NCI-H524 treated with DMSO at 0.1 percent for 48 hours (cell line): ENCODE measurements at regions not wholly inside any gene's neighbourhood (a gene's known extent, or its start where the extent isn't known, plus 50 kb on each side); places are given as distances from the start of the nearest gene placed in this dataset.

ENCODE experiments used
- DNase-seq: peaks from one replicate; lab custom pipeline; 2025; lab: John Stamatoyannopoulos, UW

DNA sequence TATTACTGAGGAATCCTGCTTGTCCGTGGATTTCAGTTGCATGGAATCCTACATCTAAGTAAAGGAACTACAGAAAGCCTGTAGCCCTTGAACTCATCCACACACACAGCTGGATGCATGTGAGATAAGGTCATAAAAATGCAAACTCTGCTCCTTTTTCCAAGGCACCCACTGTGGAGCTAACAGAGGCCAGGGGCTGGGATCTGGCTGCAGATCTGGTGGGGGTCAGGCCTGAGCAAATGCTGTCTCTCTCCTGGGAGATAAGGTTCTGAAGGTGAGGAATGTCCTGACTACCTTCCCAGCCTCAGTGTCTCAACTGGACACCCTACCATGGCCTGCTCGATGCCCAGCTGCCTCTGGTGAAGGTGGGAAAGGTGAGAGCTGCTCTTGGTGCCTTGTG lies 321.5 kb downstream of the LRFN2 start:
- DNase-seq: no peak

DNA sequence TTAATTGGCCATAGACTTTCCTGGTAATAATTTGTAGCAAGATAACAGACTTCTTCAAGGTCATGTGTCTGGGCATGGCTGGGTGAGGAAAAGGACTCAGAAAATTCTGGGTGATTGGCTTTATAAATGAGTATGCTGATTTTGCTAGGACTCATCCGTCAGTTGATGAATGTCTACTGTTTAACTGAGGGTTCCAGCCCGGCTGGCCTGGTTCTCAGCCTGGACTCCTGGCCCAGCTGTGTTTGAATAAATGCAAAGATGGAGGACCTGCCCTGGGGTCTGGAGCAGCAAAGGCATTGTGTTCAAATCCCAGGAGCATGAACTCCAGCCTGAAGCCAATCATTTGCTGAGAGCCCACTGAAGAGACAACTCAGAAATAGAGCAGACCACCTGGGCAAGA lies 323.2 kb downstream of the LRFN2 start:
- DNase-seq: no peak

DNA sequence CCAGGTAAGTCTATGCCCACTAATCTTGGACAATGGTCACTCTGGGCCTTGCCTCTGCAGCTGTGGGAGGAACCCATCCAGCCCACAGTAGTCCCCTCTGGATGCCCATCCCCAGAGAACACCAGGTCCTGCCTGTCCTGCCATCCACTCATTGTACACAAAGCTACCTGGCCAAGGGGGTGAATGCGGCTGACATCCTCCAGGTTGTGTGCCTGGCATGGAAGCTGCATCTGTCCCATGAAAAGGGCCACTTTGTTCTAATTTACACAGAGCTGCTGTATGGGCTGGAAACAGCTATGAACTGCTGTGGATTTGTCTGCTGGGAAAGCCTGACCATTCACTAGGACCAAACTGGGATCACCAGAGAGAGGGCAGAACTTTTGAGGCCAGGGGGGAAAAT lies 324.8 kb downstream of the LRFN2 start:
- no peak for DNase-seq

DNA sequence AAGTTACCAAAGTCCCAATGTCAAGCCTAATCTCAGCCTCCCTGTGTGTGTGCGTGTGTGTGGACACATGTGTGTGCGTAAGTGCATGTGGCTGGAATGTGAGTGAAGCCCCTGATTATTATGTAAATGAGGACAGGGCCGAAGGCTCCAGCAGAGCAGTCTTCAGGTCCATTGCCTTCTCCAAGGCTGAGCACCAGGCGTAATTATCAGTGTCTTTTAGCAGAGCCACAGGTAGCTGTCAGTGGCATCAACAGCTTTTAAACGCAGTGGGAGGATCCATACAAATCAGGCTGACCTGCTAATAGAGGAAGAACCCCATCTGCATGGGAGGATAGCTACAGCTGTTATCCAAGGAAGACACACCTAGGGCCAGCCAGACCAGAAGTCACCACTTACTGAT lies 324.3 kb upstream of the MOCS1 start:
- no peak for DNase-seq

DNA sequence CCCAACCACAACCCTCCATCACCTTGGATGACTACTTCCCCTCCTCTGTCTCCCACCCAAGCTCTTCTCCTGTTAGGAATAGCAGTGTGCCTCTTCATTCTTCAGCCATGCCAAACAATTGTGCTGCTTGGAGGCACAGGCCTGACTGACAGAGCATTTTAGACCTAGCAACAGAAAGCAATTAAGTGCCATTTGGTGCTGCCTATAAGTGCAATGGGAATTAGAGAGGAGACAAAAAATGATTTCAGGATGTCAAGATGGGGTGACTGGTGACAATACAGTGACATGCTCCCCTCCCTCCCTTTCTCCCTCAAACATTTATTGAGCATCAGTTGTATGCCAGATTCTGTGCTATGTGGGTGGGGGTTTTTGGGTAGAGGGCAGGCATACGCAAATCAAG lies 322.6 kb upstream of the MOCS1 start:
- DNase-seq: no peak

DNA sequence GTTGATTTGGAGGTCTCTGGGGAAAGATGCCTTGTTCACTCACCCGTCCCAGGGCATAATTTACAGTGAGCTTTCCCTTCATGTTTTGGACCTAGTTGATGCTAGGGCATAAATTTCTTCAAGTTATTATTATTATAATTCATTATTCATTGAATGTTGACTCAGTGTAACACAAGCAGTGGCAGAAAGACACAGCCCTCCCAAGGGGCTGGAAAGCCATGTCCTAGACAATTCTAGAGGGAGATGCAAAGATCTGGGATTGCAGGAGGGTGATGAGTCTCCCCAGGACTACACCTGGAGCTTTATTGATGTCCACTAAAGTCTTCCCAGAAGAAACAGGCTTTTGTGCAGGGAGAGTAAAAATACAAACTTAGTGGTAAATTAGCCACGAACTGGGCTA lies 322.0 kb upstream of the MOCS1 start:
- DNase-seq: no peak

DNA sequence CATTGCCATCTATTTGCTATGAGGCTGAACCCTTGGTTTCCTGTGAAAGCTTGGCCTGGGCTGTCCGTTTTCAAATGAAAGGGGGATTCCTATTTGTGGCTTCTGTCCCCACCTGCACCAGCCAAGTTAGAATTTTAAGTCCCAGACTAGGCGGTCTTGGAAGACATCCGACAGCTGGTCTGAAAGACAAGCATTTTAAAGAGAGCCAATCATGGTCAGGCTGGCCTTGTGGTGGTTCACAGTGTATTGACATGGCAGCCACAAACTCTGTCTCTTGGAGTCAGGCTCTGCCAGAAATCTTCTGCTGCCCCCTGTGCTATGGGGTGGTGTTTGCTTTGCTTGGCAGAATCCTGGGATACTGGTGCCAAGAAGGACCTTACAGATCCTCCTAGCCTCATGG lies 319.2 kb upstream of the MOCS1 start:
- no peak for DNase-seq

DNA sequence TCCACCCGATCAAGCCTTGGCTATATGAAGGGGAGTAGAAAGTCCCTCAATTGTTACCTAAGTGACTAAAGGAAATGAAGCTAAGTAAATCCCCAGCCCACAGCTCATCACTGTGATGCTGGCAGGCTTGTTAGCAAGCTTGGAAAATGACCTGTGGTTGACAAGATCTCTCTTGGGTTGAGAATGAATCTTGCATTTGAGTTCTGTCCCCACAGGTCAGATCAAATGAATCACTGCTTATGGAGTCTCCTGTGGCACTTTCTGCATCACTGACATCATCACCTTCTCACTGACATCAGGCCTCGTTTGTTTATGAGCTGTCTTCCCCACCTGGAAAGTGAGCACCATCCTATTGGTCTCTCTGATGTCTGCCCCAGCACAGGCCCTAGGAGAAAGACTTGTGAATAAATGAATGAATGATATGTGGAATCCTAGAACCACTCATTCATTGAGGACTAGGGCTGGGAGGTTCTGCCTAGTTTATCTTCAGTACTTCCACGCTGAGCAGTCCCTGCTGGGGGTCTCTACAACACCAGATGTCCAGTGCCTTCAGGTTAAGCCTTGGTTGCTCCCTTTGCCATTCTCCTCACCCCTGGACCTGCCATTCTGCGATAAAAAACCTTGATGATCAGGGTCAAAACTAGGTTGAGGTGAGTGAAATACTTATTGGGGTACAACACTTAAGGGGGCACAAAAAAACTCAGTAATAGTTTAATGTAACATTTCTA lies 318.4 kb upstream of the MOCS1 start:
- no peak for DNase-seq

DNA sequence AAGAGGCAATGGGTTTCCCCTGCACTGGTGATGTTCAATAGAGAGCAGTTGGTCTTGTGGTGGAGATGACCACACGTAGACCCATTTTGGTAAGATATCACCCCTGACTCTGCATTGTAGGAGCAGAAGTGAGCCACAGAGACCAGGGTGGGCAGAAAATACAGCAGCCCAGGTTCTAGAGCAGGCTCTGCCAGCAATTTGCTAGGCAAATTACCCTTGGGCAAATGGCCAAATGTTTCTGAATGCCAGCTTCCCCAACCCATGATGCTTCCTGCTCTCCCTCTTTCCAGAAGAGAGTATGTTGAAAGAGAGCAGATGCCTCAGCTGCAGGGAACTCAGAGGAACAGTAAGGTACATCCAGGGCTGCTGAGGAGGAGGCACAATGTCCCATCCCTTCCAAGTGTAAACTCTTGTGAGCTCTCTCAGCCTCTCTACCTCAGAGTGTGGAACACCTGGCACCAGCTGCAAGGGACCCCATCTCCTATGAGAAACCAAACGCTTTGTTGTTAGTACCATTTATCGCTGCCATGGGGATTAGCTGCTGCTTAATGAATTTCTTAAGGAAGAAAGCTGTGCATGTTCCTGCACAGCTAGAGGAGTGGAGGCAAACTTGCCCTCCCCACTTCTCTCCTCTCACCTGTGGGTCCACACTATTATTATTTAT lies 317.5 kb upstream of the MOCS1 start:
- DNase-seq: peak; percentile 4

DNA sequence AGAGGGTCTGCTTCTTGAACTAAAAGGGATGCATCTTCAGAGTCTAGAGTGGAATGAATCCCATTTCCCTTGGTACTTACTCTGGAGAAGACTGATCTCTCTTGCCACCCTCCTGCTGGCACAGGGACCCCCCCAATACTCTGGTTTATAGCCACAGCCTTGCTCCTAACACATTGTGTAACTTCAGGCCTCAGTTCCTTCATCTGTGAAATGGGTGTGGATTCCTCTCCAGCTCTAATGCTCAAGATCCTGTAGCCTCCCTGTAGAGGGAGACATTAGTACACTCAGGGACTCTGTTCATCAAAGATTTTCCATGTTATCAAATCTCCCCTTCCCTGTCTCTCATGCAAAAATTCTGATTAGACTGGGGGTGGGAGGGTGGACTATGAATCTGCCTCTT lies 315.7 kb upstream of the MOCS1 start:
- DNase-seq: no peak

DNA sequence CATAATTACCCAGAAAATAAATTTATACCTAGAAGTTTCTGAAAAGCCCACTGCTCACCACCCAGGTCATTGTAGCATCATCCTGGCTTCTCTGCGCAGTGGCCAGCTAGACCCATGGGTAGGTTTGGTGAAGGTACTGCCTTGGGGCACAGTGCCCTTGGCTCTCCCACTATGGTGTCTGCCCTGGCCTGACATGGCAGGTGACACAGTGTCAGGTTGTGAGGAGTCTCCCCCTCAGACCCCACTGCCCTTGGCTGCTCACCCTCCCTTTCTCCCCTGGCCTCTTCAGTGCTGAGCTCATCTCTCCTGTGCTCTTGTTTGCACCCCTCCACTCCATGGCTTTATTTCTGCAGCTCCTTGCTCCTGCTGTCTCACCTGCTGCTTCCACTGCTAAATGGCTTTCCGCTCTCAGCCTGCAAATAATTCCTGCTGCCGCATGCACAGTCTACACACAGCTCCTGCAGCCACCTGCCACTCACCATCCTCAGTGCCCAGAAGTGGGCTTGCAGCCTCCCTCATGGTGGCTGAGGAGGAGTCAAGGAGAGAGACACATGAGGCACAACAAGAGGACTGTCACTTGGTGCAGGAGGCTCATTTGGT lies 313.4 kb upstream of the MOCS1 start:
- DNase-seq: no peak

DNA sequence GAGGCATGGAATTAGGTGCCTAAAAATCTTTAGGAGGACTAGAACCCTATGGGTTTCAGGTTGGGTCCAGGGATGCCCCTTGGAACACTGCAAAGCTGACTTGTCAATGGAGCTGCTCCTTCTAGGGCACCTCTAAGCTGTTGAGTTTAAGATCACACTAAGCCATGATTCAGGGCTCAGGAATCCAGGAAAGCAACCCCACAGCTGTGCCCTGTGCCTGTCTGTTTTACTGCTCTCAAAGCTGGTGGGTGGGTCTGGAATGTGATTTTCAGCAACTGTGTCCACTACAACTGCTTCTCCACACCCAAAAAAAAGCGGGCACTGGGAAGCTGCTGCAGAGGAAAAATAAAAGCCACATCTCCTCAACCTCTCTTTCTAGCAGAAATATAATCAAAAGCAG lies 310.4 kb upstream of the MOCS1 start:
- DNase-seq: no peak

DNA sequence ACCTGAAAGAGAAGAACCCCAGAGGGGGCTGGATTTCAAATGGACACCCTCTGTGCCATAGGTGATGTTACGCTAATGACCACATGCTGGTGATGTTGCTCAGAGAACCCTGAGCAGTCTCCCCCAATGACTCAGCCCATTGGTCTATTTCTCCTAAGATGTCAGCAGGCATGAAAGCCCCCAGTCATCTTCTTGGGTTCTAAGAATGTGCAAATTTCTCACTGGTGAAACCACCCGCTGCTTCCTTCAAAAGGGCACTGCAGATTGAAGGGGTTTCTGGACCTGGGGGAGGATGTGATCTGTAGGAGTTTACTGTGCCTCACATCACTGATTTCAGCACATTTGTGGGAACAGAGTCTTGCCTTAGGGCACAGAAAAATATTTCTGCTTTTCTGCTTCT lies 298.4 kb upstream of the MOCS1 start:
- no peak for DNase-seq

DNA sequence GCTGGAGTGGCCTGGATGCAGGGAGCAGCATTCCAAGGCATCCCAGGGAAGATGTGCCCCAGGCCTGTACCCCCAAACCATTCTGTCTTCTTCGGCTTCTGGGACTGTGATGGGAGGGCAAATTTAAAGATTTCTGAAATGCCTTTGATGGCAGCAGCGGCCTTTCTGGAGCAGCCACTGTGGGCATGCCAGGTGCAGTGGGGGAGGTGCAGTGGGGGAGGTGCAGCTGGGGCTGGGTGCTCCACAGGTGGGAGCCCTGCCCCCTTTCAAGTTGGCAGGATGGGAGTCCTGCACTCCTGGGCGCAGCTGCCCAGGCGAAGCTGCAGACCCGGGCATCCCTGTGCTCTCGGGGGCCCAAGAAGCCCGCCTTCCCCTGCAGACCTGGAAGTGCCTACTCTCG lies 293.5 kb upstream of the MOCS1 start:
- DNase-seq: no peak

DNA sequence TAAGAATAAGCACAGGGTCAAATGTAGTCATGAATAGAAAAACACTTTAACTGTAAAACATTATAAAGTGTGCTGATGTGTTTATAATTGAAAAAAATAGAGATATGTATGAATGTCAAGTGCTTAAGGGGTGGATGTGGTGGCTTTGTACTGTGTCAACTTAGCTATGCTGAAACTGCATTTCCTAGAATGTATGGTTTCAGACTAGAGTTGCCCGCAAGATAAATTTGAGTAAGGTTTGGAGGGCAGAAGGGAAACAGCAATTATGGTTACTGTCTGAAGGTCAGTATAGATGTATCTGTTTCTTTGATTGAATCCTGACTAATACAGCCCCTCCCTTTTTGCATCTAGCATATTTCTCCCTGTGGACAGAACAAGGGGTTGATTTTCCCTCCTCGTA lies 288.1 kb upstream of the MOCS1 start:
- no peak for DNase-seq

DNA sequence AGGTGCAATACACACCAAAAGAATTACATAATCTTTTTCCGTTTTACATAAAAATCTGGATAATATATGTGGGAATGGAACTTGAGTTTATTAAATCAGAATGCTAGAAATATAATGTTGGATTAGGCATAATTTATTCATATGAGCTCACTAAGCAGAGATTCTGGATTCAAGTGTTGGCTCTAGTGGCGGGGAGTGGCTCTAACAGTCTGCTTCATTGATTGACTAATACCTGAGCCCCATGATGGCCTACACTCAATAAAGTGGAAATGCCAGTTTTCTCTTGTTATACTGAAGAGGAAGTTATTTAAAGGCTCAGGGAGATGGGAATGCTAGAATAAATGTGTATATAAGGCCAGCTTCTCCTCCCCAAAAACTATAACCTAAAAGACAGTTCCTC lies 285.5 kb upstream of the MOCS1 start:
- no peak for DNase-seq

DNA sequence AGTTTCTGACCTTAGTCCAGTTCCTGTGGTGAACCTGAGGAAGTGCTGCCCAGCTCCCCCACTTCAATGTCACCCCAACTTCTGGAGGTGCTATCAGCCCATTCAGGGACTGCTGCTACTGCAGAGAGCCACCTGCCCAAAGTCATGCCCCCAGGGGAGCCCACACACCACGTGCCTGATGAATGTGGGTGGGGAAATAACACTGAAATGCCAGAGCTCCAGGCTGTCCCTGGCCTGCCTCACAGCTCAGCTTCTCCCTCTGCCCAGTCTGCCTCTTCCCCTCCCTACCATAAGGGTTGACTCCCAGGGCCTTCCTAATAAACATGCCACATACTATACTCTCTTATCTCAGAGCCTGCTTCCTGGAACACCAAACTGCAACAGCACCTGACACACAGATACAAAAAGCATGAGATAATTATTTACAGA lies 276.4 kb upstream of the MOCS1 start:
- no peak for DNase-seq

DNA sequence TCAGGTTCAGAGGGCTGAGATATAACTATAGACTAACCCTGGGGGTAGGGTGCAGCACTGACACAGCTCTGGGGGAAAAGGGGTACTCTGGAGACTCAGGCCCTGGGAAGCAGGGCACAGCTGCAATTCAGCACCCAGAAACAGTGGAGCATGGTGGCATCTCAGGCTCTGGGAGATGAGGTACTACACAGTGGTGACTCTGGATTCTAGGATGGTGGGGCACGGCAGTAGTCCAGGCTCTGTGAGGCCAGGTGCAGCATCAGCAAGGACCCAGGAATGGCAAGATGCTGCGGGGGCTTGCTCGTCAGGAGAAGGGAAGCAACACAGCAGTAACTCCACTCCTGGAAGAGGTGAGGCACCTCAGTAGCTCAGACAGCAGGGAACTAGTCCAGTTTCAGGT lies 271.5 kb upstream of the MOCS1 start:
- no peak for DNase-seq

DNA sequence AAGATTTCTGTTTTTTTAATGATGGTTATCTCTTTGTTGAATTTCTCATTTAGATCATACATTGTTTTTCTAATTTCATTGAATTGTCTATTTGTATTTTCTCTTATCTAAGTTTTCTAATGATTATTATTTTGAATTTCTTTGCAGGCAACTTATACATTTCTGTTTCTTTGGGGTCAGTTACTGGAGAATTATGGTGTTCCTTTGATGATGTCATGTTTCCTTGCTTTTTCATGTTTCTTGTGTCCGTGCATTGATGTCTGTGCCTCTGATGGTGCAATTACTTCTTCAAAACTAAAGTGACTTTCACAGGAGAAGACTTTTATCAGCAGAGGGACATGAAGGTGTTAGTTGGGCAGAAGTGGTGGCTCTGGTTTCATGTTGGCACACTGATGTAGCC lies 270.7 kb upstream of the MOCS1 start:
- no peak for DNase-seq

DNA sequence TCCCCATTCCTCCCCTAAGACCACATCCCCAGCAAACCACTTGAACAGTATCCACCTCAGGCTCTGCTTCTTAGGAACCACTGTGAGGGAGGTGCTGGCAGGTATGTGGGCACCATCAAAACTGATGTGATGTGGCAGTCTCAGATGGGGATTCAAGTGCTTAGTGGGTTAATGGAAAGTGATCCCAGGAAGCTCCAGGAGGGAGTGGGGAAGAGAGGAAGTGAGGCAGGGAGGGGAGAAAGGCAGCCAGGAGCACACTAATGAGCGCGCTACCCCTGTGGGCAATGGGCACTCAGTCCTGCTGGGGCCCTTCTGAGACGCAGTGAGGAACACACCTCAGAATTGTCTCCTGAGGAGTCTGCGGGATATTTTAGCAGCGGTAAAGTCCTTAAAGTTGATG lies 263.1 kb upstream of the MOCS1 start:
- DNase-seq: no peak

DNA sequence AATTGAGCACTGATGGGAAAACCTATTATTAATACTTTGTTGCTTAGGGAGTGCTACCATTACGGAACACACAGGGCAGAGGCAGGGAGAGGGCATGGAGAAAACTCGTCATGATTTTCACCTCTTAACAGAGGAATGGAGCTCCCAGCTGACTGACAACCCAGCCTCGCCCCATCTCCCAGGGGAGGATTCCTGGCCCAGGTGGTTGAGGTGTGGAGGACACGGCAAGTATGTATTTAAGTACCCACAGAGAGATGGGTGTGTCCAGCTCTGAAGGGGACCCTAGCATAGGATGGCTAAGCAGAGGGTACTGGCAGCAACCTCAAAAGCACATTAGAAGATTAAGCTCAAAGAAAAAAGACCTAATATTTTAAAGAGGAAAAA lies 261.9 kb upstream of the MOCS1 start:
- no peak for DNase-seq

DNA sequence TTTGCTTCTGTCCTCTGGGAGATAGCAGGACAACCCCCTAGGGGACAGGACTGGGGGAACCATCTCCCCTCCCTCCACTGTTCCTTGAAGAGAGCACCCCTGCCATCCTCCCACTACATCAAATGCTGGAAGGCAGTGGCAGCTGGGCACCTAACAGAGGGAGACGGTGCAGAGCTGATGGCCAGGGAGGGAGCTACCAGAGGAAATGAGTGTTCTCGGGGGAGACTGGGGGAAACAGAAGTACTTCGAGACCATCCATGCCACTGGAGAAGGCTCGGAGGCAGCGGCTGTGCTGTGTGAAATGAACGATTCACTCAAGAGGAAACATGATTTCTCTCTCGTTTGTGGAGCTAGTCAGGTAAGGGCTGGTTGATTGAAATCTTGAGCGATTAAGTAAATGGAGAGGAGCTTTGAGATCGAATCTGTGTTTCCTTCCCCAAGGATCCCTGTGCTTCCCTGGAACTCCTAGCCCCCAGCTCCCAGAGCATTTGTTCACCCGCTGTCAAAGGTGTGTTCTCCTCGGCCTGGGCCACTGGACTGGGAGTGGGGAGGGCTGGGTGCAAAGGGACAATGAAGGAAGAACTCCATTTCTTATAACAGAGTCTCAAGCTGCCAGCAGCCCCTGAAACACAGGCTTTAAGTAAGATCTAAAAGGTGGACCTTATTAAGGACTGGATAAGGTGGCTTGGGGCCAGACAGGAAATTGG lies 261.3 kb upstream of the MOCS1 start:
- DNase-seq: no peak
